ENCODE measurements at regions not wholly inside any gene's neighbourhood (a gene's known extent, or its start where the extent isn't known, plus 50 kb on each side); places are given as distances from the start of the nearest gene placed in this dataset.

- TF ChIP-seq CTCF (IDR thresholded peaks at IDR 0.05) (no peak), POLR2A (IDR thresholded peaks at IDR 0.05) (no peak)
These were observed 1246.3 kb upstream of the PIK3C3 start for GRCh38 chr18:40708726-40709125.
